GM23338 (cell line): ENCODE measurements at regions not wholly inside any gene's neighbourhood (a gene's known extent, or its start where the extent isn't known, plus 50 kb on each side); places are given as distances from the start of the nearest gene placed in this dataset.

Experiments used
- ATAC-seq: fragments of 200-7000 bp; cut with Tn5 transposase; 3 replicates; pipeline ENCODE4 v1.9.1; 2020
- DNase-seq: peaks from one replicate; pipeline ENCODE4 v3.0.0-alpha.2; 2015; ENCODE audit warnings: low spot score
- H2AFZ ChIP-seq: fragments of 200-600 bp; sonication (generic); 2 replicates; pipeline ENCODE4 v1.8.0; 2016; ENCODE audit warnings: antibody characterized with exemption, mild to moderate bottlenecking, moderate library complexity
- H3F3A ChIP-seq: fragments of 200-600 bp; sonication (generic); replicated peaks from 2 replicates; pipeline ENCODE4 v1.8.0; 2017; ENCODE audit warnings: antibody characterized with exemption, mixed run types, low read depth
- H3K27ac ChIP-seq: fragments of 200-600 bp; sonication (generic); 2 replicates; pipeline ENCODE4 v1.6.1; 2016; ENCODE audit warnings: low read depth
- H3K27me3 ChIP-seq: fragments of 200-600 bp; sonication (generic); 2 replicates; pipeline ENCODE4 v1.8.0; 2016; ENCODE audit warnings: mild to moderate bottlenecking, mixed run types, moderate library complexity; ENCODE audit not compliant: insufficient read depth
- H3K36me3 ChIP-seq: fragments of 200-600 bp; sonication (generic); 2 replicates; pipeline ENCODE4 v1.8.0; 2016; ENCODE audit warnings: mild to moderate bottlenecking; ENCODE audit not compliant: insufficient read depth
- H3K4me1 ChIP-seq: fragments of 200-600 bp; sonication (generic); 2 replicates; pipeline ENCODE4 v1.8.0; 2016; ENCODE audit warnings: mild to moderate bottlenecking, moderate library complexity; ENCODE audit not compliant: insufficient read depth
- H3K4me2 ChIP-seq: fragments of 200-600 bp; sonication (generic); 2 replicates; pipeline ENCODE4 v1.7.1; 2017; ENCODE audit warnings: mixed run types
- H3K4me3 ChIP-seq: fragments of 200-600 bp; sonication (generic); 2 replicates; pipeline ENCODE4 v1.6.1; 2016; ENCODE audit warnings: mixed run types
- H3K79me2 ChIP-seq: fragments of 200-600 bp; sonication (generic); replicated peaks from 2 replicates; pipeline ENCODE4 v1.8.0; 2017; ENCODE audit warnings: mild to moderate bottlenecking; ENCODE audit not compliant: insufficient read depth
- H3K9me2 ChIP-seq: fragments of 200-600 bp; sonication (generic); 2 replicates; pipeline ENCODE4 v1.8.0; 2017; ENCODE audit not compliant: insufficient read depth
- H4K20me1 ChIP-seq: fragments of 200-600 bp; sonication (generic); replicated peaks from 2 replicates; pipeline ENCODE4 v1.8.0; 2017; ENCODE audit warnings: mild to moderate bottlenecking; ENCODE audit not compliant: insufficient read depth
- H3K27ac Mint-ChIP-seq: 2 replicates; pipeline ENCODE4 v1.8.0; 2020; ENCODE audit warnings: inconsistent platforms, mild to moderate bottlenecking, moderate library complexity, mixed read lengths
- H3K27me3 Mint-ChIP-seq: 3 replicates; pipeline ENCODE4 v1.8.0; 2022; ENCODE audit warnings: low read depth, mild to moderate bottlenecking, moderate library complexity, mixed read lengths, inconsistent platforms; ENCODE audit not compliant: insufficient read depth, poor library complexity
- H3K36me3 Mint-ChIP-seq: 3 replicates; pipeline ENCODE4 v1.8.0; 2021; ENCODE audit warnings: low read depth, mild to moderate bottlenecking, inconsistent platforms, moderate library complexity, mixed read lengths
- H3K4me1 Mint-ChIP-seq: 3 replicates; pipeline ENCODE4 v1.8.0; 2020; ENCODE audit warnings: mild to moderate bottlenecking, inconsistent platforms, mixed read lengths
- H3K4me3 Mint-ChIP-seq: 3 replicates; pipeline ENCODE4 v1.8.0; 2021; ENCODE audit warnings: moderate library complexity, mild to moderate bottlenecking, inconsistent platforms, mixed read lengths
- H3K9me3 Mint-ChIP-seq: 3 replicates; pipeline ENCODE4 v1.8.0; 2020; ENCODE audit warnings: moderate library complexity, mild to moderate bottlenecking, inconsistent platforms, mixed read lengths
- CREB1 ChIP-seq: fragments of 250-450 bp; sonication (Bioruptor Pico); IDR thresholded peaks from 2 replicates; pipeline ENCODE4 v1.5.0; 2020; ENCODE audit warnings: low read depth, mild to moderate bottlenecking, moderate library complexity
- EZH2 ChIP-seq: fragments of 200-600 bp; sonication (generic); IDR thresholded peaks from one replicate; pipeline ENCODE4 v1.8.0; 2017; ENCODE audit warnings: antibody characterized with exemption, mild to moderate bottlenecking, low read depth; ENCODE audit not compliant: unreplicated experiment
- EZH2phosphoT487 ChIP-seq: fragments of 200-600 bp; sonication (generic); IDR thresholded peaks from one replicate; pipeline ENCODE4 v1.8.1; 2018; ENCODE audit warnings: antibody characterized with exemption; ENCODE audit not compliant: unreplicated experiment
- JUNB ChIP-seq: IDR thresholded peaks from one replicate; pipeline ENCODE4 v1.6.1; 2016; ENCODE audit warnings: antibody characterized with exemption; ENCODE audit not compliant: unreplicated experiment
- POLR2AphosphoS5 ChIP-seq: IDR thresholded peaks from 2 replicates; pipeline ENCODE4 v1.6.1; 2016; ENCODE audit warnings: antibody characterized with exemption, low read depth
- STAT1 ChIP-seq: IDR thresholded peaks from one replicate; pipeline ENCODE4 v1.6.1; 2016; ENCODE audit warnings: antibody characterized with exemption; ENCODE audit not compliant: unreplicated experiment
- ZNF114 ChIP-seq: fragments of 250-450 bp; sonication (Bioruptor Pico); IDR thresholded peaks from 2 replicates; pipeline ENCODE4 v1.5.0; 2020; ENCODE audit warnings: mild to moderate bottlenecking, moderate library complexity
- ZNF331 ChIP-seq: fragments of 250-450 bp; sonication (Bioruptor Pico); IDR thresholded peaks from 2 replicates; pipeline ENCODE4 v1.5.0; 2020; ENCODE audit warnings: low read depth, mild to moderate bottlenecking, moderate library complexity
- TF ChIP-seq, protein P1 (sequence below), 2 experiments: fragments of 200-600 bp in 1 of 2; sonication (generic) in 1 of 2; conservative IDR thresholded peaks; 2 replicates each; pipeline versions ENCODE4 v1.5.1 to v1.6.1; 2016 to 2017; ENCODE audit warnings: antibody characterized with exemption in 2 of 2, low read depth in 2 of 2, mild to moderate bottlenecking in 2 of 2, moderate library complexity in 1 of 2
- TF ChIP-seq, protein P2 (sequence below): fragments of 250-450 bp; sonication (Bioruptor Pico); IDR thresholded peaks from 2 replicates; pipeline ENCODE4 v1.5.0; 2020; ENCODE audit warnings: mild to moderate bottlenecking, moderate library complexity
- TF ChIP-seq, protein P3 (sequence below): IDR thresholded peaks from 2 replicates; pipeline ENCODE4 v1.6.1; 2016; ENCODE audit warnings: antibody characterized with exemption

DNA sequence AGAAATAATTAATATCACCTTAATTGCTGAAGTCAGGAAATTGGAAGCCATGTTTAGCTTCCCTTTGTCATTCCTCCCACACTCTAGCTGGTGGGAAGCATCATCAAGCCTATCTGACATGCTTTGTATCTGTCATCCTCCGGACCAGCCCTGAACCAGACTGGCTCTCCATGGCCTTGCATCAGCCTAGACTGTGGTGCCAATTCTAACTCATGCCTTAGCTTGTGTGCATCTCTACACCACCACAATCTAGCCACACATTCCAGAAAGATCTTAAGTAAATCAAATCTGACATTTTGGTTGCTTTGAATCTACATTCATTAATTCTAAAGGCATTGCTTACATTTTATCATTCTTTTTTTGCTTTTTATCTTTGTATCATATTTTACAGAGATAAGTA is 196.4 kb upstream of the VSTM2A start (continued):
- TF ChIP-seq, protein P1, sequence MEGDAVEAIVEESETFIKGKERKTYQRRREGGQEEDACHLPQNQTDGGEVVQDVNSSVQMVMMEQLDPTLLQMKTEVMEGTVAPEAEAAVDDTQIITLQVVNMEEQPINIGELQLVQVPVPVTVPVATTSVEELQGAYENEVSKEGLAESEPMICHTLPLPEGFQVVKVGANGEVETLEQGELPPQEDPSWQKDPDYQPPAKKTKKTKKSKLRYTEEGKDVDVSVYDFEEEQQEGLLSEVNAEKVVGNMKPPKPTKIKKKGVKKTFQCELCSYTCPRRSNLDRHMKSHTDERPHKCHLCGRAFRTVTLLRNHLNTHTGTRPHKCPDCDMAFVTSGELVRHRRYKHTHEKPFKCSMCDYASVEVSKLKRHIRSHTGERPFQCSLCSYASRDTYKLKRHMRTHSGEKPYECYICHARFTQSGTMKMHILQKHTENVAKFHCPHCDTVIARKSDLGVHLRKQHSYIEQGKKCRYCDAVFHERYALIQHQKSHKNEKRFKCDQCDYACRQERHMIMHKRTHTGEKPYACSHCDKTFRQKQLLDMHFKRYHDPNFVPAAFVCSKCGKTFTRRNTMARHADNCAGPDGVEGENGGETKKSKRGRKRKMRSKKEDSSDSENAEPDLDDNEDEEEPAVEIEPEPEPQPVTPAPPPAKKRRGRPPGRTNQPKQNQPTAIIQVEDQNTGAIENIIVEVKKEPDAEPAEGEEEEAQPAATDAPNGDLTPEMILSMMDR (conservative IDR thresholded peaks at IDR 0.05; ENCODE audit: low read depth in 2 of 2): no peak
- TF ChIP-seq CREB1 (CRISPR knock-in tag): no peak
- no peak for TF ChIP-seq ZNF331 (CRISPR knock-in tag)

- Histone ChIP-seq H3K4me2 (no peak overlapping the region), H3K4me1 (0 out of 2 replicates have a peak, but pooled peaks cover 3% of the 10 kb centered on the region), H3F3A (no peaks in the 10 kb centered on the region), H3K9me2 (0 out of 2 replicates have a peak, but pooled peaks cover 12% of the 10 kb centered on the region), H4K20me1 (no peaks in the 10 kb centered on the region), H3K27me3 (no peaks in the 10 kb centered on the region), H3K79me2 (no peaks in the 10 kb centered on the region), H3K27ac (no peak overlapping the region), H3K4me3 (no peak overlapping the region), H3K36me3 (no peaks in the 10 kb centered on the region), H2AFZ (no peak overlapping the region)
- H3K4me1 Mint-ChIP-seq: peaks cover 5% of the 10 kb centered on the region
- no peaks in the 10 kb centered on the region for H3K36me3 Mint-ChIP-seq
- no peaks in the 10 kb centered on the region; the same call in 2 of the 3 replicates for H3K9me3 Mint-ChIP-seq
- no peak overlapping the region for H3K27ac Mint-ChIP-seq
- H3K4me3 Mint-ChIP-seq: no peak overlapping the region
- ATAC-seq (no peak), DNase-seq (no peak)
- H3K27me3 Mint-ChIP-seq: no peaks in the 10 kb centered on the region
- no peak for TF ChIP-seq EZH2
- TF ChIP-seq, protein P2, sequence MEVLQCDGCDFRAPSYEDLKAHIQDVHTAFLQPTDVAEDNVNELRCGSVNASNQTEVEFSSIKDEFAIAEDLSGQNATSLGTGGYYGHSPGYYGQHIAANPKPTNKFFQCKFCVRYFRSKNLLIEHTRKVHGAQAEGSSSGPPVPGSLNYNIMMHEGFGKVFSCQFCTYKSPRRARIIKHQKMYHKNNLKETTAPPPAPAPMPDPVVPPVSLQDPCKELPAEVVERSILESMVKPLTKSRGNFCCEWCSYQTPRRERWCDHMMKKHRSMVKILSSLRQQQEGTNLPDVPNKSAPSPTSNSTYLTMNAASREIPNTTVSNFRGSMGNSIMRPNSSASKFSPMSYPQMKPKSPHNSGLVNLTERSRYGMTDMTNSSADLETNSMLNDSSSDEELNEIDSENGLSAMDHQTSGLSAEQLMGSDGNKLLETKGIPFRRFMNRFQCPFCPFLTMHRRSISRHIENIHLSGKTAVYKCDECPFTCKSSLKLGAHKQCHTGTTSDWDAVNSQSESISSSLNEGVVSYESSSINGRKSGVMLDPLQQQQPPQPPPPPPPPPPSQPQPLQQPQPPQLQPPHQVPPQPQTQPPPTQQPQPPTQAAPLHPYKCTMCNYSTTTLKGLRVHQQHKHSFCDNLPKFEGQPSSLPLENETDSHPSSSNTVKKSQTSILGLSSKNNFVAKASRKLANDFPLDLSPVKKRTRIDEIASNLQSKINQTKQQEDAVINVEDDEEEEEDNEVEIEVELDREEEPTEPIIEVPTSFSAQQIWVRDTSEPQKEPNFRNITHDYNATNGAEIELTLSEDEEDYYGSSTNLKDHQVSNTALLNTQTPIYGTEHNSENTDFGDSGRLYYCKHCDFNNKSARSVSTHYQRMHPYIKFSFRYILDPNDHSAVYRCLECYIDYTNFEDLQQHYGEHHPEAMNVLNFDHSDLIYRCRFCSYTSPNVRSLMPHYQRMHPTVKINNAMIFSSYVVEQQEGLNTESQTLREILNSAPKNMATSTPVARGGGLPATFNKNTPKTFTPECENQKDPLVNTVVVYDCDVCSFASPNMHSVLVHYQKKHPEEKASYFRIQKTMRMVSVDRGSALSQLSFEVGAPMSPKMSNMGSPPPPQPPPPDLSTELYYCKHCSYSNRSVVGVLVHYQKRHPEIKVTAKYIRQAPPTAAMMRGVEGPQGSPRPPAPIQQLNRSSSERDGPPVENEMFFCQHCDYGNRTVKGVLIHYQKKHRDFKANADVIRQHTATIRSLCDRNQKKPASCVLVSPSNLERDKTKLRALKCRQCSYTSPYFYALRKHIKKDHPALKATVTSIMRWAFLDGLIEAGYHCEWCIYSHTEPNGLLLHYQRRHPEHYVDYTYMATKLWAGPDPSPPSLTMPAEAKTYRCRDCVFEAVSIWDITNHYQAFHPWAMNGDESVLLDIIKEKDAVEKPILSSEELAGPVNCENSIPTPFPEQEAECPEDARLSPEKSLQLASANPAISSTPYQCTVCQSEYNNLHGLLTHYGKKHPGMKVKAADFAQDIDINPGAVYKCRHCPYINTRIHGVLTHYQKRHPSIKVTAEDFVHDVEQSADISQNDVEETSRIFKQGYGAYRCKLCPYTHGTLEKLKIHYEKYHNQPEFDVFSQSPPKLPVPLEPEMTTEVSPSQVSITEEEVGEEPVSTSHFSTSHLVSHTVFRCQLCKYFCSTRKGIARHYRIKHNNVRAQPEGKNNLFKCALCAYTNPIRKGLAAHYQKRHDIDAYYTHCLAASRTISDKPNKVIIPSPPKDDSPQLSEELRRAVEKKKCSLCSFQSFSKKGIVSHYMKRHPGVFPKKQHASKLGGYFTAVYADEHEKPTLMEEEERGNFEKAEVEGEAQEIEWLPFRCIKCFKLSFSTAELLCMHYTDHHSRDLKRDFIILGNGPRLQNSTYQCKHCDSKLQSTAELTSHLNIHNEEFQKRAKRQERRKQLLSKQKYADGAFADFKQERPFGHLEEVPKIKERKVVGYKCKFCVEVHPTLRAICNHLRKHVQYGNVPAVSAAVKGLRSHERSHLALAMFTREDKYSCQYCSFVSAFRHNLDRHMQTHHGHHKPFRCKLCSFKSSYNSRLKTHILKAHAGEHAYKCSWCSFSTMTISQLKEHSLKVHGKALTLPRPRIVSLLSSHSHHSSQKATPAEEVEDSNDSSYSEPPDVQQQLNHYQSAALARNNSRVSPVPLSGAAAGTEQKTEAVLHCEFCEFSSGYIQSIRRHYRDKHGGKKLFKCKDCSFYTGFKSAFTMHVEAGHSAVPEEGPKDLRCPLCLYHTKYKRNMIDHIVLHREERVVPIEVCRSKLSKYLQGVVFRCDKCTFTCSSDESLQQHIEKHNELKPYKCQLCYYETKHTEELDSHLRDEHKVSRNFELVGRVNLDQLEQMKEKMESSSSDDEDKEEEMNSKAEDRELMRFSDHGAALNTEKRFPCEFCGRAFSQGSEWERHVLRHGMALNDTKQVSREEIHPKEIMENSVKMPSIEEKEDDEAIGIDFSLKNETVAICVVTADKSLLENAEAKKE (CRISPR knock-in tag): no peak
- TF ChIP-seq STAT1: no peak
- no peak for TF ChIP-seq EZH2phosphoT487
- TF ChIP-seq ZNF331 (CRISPR knock-in tag): no peak
- TF ChIP-seq JUNB: no peak
- TF ChIP-seq ZNF114: no peak
- TF ChIP-seq, protein P3, sequence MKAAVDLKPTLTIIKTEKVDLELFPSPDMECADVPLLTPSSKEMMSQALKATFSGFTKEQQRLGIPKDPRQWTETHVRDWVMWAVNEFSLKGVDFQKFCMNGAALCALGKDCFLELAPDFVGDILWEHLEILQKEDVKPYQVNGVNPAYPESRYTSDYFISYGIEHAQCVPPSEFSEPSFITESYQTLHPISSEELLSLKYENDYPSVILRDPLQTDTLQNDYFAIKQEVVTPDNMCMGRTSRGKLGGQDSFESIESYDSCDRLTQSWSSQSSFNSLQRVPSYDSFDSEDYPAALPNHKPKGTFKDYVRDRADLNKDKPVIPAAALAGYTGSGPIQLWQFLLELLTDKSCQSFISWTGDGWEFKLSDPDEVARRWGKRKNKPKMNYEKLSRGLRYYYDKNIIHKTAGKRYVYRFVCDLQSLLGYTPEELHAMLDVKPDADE: no peak
- TF ChIP-seq, protein P1 (conservative IDR thresholded peaks at IDR 0.05; ENCODE audit: low read depth in 2 of 2): no peak
- TF ChIP-seq POLR2AphosphoS5: no peak
- TF ChIP-seq CREB1 (CRISPR knock-in tag): no peak
Observed at GRCh38 chr7:54349229-54349628, 192.9 kb upstream of the VSTM2A start.
